HL-60 (cell line): ENCODE measurements at regions not wholly inside any gene's neighbourhood (a gene's known extent, or its start where the extent isn't known, plus 50 kb on each side); places are given as distances from the start of the nearest gene placed in this dataset.

Experiments
- POLR2AphosphoS5 ChIP-seq: IDR thresholded peaks from 2 replicates; pipeline ENCODE4 v1.6.1; 2012; ENCODE audit warnings: low read depth
- SPI1 ChIP-seq: IDR thresholded peaks from 2 replicates; pipeline ENCODE4 v1.6.1; 2012; ENCODE audit warnings: low read depth, mild to moderate bottlenecking, borderline replicate concordance
- TF ChIP-seq, protein P1 (sequence below): IDR thresholded peaks from 2 replicates; pipeline ENCODE4 v1.6.1; 2012; ENCODE audit warnings: low read depth; ENCODE audit not compliant: insufficient replicate concordance
- TF ChIP-seq, protein P2 (sequence below): IDR thresholded peaks from one replicate; pipeline ENCODE4 v1.5.1; 2011; ENCODE audit warnings: low read length, control low read depth, inconsistent platforms; ENCODE audit not compliant: insufficient read depth

DNA sequence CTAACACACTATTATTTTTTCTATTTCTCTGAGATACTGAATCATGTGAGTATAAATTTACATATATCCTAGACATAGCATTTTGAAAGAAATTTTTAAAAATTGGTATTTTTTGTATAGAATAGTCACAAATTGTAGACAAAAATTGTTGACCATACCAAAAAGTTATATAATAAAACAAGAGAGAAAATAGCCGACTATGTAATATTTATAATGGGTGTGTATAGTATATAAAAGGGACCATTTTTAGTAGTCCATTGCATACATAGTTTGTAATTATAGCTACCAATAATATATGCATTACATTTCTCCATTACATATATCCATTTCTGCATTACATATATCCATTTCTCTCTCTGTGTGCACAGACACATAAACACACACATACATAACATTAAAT is 590.2 kb downstream of the TMTC2 start:
- TF ChIP-seq, protein P1, sequence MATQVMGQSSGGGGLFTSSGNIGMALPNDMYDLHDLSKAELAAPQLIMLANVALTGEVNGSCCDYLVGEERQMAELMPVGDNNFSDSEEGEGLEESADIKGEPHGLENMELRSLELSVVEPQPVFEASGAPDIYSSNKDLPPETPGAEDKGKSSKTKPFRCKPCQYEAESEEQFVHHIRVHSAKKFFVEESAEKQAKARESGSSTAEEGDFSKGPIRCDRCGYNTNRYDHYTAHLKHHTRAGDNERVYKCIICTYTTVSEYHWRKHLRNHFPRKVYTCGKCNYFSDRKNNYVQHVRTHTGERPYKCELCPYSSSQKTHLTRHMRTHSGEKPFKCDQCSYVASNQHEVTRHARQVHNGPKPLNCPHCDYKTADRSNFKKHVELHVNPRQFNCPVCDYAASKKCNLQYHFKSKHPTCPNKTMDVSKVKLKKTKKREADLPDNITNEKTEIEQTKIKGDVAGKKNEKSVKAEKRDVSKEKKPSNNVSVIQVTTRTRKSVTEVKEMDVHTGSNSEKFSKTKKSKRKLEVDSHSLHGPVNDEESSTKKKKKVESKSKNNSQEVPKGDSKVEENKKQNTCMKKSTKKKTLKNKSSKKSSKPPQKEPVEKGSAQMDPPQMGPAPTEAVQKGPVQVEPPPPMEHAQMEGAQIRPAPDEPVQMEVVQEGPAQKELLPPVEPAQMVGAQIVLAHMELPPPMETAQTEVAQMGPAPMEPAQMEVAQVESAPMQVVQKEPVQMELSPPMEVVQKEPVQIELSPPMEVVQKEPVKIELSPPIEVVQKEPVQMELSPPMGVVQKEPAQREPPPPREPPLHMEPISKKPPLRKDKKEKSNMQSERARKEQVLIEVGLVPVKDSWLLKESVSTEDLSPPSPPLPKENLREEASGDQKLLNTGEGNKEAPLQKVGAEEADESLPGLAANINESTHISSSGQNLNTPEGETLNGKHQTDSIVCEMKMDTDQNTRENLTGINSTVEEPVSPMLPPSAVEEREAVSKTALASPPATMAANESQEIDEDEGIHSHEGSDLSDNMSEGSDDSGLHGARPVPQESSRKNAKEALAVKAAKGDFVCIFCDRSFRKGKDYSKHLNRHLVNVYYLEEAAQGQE: no peak
- TF ChIP-seq, protein P2, sequence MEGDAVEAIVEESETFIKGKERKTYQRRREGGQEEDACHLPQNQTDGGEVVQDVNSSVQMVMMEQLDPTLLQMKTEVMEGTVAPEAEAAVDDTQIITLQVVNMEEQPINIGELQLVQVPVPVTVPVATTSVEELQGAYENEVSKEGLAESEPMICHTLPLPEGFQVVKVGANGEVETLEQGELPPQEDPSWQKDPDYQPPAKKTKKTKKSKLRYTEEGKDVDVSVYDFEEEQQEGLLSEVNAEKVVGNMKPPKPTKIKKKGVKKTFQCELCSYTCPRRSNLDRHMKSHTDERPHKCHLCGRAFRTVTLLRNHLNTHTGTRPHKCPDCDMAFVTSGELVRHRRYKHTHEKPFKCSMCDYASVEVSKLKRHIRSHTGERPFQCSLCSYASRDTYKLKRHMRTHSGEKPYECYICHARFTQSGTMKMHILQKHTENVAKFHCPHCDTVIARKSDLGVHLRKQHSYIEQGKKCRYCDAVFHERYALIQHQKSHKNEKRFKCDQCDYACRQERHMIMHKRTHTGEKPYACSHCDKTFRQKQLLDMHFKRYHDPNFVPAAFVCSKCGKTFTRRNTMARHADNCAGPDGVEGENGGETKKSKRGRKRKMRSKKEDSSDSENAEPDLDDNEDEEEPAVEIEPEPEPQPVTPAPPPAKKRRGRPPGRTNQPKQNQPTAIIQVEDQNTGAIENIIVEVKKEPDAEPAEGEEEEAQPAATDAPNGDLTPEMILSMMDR: no peak
- TF ChIP-seq SPI1: no peak
- TF ChIP-seq POLR2AphosphoS5: no peak
